ENCODE measurements at regions not wholly inside any gene's neighbourhood (a gene's known extent, or its start where the extent isn't known, plus 50 kb on each side); places are given as distances from the start of the nearest gene placed in this dataset.

DNA sequence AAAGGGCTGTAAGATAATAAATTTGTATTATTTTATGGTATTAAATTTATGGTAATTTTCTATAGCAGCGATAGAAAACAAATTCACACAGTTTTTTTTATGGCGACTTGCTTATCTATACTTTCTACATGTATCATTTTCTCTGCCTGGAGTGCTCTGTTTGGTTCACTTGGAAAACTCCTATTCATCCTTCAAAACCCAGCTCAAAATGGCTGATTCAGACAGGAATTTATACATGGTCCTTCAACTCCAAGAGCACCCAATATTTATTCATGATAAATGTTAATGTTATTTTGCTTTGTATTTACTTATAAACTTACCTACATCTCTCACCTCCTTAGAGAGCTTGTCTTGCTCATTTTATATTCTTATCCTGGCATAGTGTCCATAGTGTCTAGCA lies 55.6 kb upstream of the SSX2IP start:
- no peak overlapping the region for H3K27ac Mint-ChIP-seq
- no peaks in the 10 kb centered on the region for H3K4me1 ChIP-seq (ENCODE audit: control insufficient read depth in 1 of 2, extremely low read depth in 1 of 2, insufficient read depth in 2 of 2, low read length in 2 of 2)
- no peaks in the 10 kb centered on the region for H3K36me3 ChIP-seq (ENCODE audit: control insufficient read depth in 2 of 2, extremely low read depth in 1 of 2, insufficient read depth in 1 of 2, low read length in 1 of 2)
- no CpG with 5 or more reads among the region's 2 CpGs for WGBS (ENCODE audit: insufficient coverage)
- H3K9me3 Mint-ChIP-seq: no peaks in the 10 kb centered on the region
- no peak overlapping the region for H3K4me3 ChIP-seq (ENCODE audit: control insufficient read depth in 1 of 2, extremely low read depth in 1 of 2, low read length in 1 of 2)
- no peak for DNase-seq
- no peak overlapping the region for H3K27ac ChIP-seq (ENCODE audit: low read length)
- ChIA-PET CTCF (interaction anchor here (1.0 to 1.1 kb wide), 2 partner anchors 8 to 603 kb away, joined by 3 read pairs; no protein-coding TSS in a partner anchor), POLR2A (no interaction called here)
- H3K36me3 Mint-ChIP-seq: no peaks in the 10 kb centered on the region
- H3K27me3 ChIP-seq (replicated peaks in 1 of 2; ENCODE audit: control insufficient read depth in 2 of 2, extremely low read depth in 1 of 2, insufficient read depth in 2 of 2, low read length in 1 of 2): peaks cover 0 to 5% of the 10 kb centered on the region in 2 experiments
- peaks cover 5 to 8% of the 10 kb centered on the region in 2 donors for H3K27me3 Mint-ChIP-seq
- ATAC-seq (replicated peaks in 1 of 4): no peak
- no peak overlapping the region for H3K4me3 Mint-ChIP-seq
- H3K9me3 ChIP-seq: no peaks in the 10 kb centered on the region
- no peaks in the 10 kb centered on the region for H3K4me1 Mint-ChIP-seq

DNA sequence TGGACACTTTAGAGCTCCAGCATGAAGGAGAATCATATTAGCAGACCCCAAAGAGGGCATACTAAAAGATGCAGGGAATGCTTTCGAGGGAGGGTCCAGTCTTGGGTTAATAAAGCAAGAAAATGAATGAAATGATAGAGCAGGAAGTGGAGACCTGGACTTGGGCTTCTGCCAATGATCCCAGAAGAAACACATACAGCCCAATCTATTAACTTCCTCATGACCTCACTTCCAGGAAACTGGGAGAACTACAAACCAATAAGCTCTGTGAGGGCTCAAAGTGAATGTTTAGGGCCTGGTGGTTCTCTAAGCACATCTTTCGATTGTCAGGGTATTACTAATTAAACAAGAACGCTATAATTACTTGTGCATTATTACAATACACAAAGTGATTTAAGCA lies 53.6 kb upstream of the SSX2IP start:
- Histone ChIP-seq H3K27ac (ENCODE audit: low read length) (no peak overlapping the region), H3K4me1 (ENCODE audit: control insufficient read depth in 1 of 2, extremely low read depth in 1 of 2, insufficient read depth in 2 of 2, low read length in 2 of 2) (no peaks in the 10 kb centered on the region), H3K27me3 (replicated peaks in 1 of 2; ENCODE audit: control insufficient read depth in 2 of 2, extremely low read depth in 1 of 2, insufficient read depth in 2 of 2, low read length in 1 of 2) (peaks cover 0 to 5% of the 10 kb centered on the region in 2 experiments), H3K36me3 (ENCODE audit: control insufficient read depth in 2 of 2, extremely low read depth in 1 of 2, insufficient read depth in 1 of 2, low read length in 1 of 2) (no peaks in the 10 kb centered on the region), H3K9me3 (no peaks in the 10 kb centered on the region), H3K4me3 (ENCODE audit: control insufficient read depth in 1 of 2, extremely low read depth in 1 of 2, low read length in 1 of 2) (no peak overlapping the region)
- ChIA-PET POLR2A (no interaction called here), CTCF (interaction anchor here in 1 of 2 donors (0.8 kb wide), 1 partner anchor 8 kb away, joined by 3 read pairs; no protein-coding TSS in a partner anchor)
- H3K27ac Mint-ChIP-seq: no peak overlapping the region
- H3K27me3 Mint-ChIP-seq: peaks cover 3 to 5% of the 10 kb centered on the region in 2 donors
- no peaks in the 10 kb centered on the region for H3K9me3 Mint-ChIP-seq
- no CpG with 5 or more reads among the region's 3 CpGs for WGBS (ENCODE audit: insufficient coverage)
- H3K36me3 Mint-ChIP-seq: no peaks in the 10 kb centered on the region
- H3K4me3 Mint-ChIP-seq: no peak overlapping the region
- DNase-seq (no peak), ATAC-seq (replicated peaks in 1 of 4) (no peak)
- H3K4me1 Mint-ChIP-seq: no peaks in the 10 kb centered on the region

DNA sequence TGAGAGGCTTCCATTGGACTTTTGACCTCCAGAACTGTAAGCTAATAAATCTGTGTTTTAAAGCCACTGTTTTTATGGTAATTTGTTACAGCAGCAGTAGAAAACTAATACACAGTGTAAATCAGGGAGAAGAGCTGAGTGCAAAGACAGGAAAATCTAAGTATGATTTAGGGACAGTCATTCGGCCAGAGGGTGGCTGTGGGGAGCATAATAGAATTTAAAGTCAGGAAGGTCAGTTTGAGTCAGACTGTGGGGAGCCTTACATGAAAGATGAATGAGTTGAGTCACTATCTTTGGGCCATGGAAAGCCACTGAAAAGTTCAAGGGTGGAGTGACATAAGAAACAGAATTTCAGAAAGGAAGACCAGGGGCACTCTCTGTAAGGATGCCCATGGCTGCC lies 52.4 kb upstream of the SSX2IP start:
- Mint-ChIP-seq H3K36me3 (no peaks in the 10 kb centered on the region), H3K4me3 (no peak overlapping the region), H3K27ac (no peak overlapping the region), H3K9me3 (no peaks in the 10 kb centered on the region), H3K4me1 (no peaks in the 10 kb centered on the region), H3K27me3 (peaks cover 3% of the 10 kb centered on the region in 2 donors)
- DNase-seq (no peak), ATAC-seq (replicated peaks in 1 of 4) (no peak)
- Histone ChIP-seq H3K27ac (ENCODE audit: low read length) (no peak overlapping the region), H3K4me3 (ENCODE audit: control insufficient read depth in 1 of 2, extremely low read depth in 1 of 2, low read length in 1 of 2) (no peak overlapping the region), H3K4me1 (ENCODE audit: control insufficient read depth in 1 of 2, extremely low read depth in 1 of 2, insufficient read depth in 2 of 2, low read length in 2 of 2) (no peaks in the 10 kb centered on the region), H3K9me3 (no peaks in the 10 kb centered on the region), H3K27me3 (replicated peaks in 1 of 2; ENCODE audit: control insufficient read depth in 2 of 2, extremely low read depth in 1 of 2, insufficient read depth in 2 of 2, low read length in 1 of 2) (peaks cover 0 to 5% of the 10 kb centered on the region in 2 experiments), H3K36me3 (ENCODE audit: control insufficient read depth in 2 of 2, extremely low read depth in 1 of 2, insufficient read depth in 1 of 2, low read length in 1 of 2) (no peaks in the 10 kb centered on the region)
- ChIA-PET CTCF (no interaction called here), POLR2A (interaction anchor here in 1 of 2 donors (0.6 kb wide), 1 partner anchor 479 kb away, joined by 3 read pairs; no protein-coding TSS in a partner anchor)
- 11% methylated on average over 1 of the region's 1 CpG for WGBS (ENCODE audit: insufficient coverage)

DNA sequence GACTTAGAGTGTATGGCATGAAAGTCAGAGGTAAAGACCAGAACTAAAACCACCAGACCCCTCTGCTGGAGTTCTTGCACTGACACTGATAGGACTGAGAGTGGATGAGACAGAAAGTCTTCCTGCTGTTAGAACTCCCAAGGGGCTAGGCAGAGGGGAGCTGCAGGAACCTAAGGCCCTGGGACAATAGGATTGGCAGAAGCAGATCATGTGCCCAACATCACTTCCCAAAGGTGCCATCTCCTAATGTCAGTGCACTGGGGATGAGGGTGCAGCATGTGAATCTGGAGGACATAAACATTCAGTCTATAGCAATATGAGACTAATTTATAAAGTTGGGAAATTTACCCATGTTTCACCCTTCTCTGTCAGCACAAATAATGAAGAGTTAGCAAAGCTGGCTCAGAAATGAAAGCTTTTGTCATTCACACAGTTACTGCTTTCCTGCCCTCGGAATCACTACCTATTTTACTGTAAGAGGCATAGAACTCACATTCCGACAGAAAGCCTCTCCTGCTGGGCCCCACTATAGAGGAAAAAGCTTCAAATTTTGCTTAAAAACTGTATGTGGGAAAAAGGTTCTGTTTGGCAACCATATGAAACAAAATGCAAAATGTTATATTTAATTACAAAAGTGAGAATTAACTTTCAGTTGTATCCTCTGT lies 49.9 kb upstream of the SSX2IP start:
- Histone ChIP-seq H3K9me3 (no peaks in the 10 kb centered on the region), H3K4me3 (ENCODE audit: control insufficient read depth in 1 of 2, extremely low read depth in 1 of 2, low read length in 1 of 2) (no peak overlapping the region), H3K36me3 (ENCODE audit: control insufficient read depth in 2 of 2, extremely low read depth in 1 of 2, insufficient read depth in 1 of 2, low read length in 1 of 2) (no peaks in the 10 kb centered on the region), H3K27ac (ENCODE audit: low read length) (no peak overlapping the region), H3K4me1 (ENCODE audit: control insufficient read depth in 1 of 2, extremely low read depth in 1 of 2, insufficient read depth in 2 of 2, low read length in 2 of 2) (no peaks in the 10 kb centered on the region), H3K27me3 (replicated peaks in 1 of 2; ENCODE audit: control insufficient read depth in 2 of 2, extremely low read depth in 1 of 2, insufficient read depth in 2 of 2, low read length in 1 of 2) (no peaks in the 10 kb centered on the region)
- CTCF ChIA-PET: interaction anchor here (0.8 to 1.6 kb wide), 3 partner anchors 13 to 32 kb away, joined by 3 to 7 read pairs (median 4); no protein-coding TSS in a partner anchor
- POLR2A ChIA-PET: no interaction called here
- Mint-ChIP-seq H3K27me3 (peaks cover 8 to 11% of the 10 kb centered on the region in 2 donors), H3K36me3 (no peaks in the 10 kb centered on the region), H3K4me3 (no peak overlapping the region), H3K27ac (no peak overlapping the region), H3K4me1 (no peaks in the 10 kb centered on the region), H3K9me3 (no peaks in the 10 kb centered on the region)
- ATAC-seq (replicated peaks in 1 of 4): no peak
- WGBS (ENCODE audit: insufficient coverage): no CpG with 5 or more reads among the region's 2 CpGs
- no peak for DNase-seq
